CD14-positive monocyte (primary cell): ENCODE measurements at regions not wholly inside any gene's neighbourhood (a gene's known extent, or its start where the extent isn't known, plus 50 kb on each side); places are given as distances from the start of the nearest gene placed in this dataset.

Source experiments
- DNase-seq, 3 donors: peaks; one replicate each; pipeline ENCODE4 v3.0.0-alpha.2; 2011 to 2022
- H2AFZ ChIP-seq: 2 replicates; pipeline ENCODE4 v1.6.0; 2012; ENCODE audit warnings: mild to moderate bottlenecking, low read depth, low read length, inconsistent platforms; ENCODE audit not compliant: insufficient read depth, poor library complexity, severe bottlenecking
- H3K27ac ChIP-seq, 2 donors: 1 replicate in 1 of 2; 2 replicates in 1 of 2; pipeline ENCODE4 v1.5.1; 2012 to 2013; ENCODE audit warnings: low read length in 2 of 2, control low read depth in 1 of 2, inconsistent platforms in 1 of 2, low read depth in 1 of 2, mild to moderate bottlenecking in 1 of 2
- H3K27me3 ChIP-seq, 2 donors: one replicate each; pipeline versions ENCODE4 v1.6.0 to v1.6.1; 2011 to 2013; ENCODE audit warnings: low read length in 2 of 2; ENCODE audit not compliant: control insufficient read depth in 2 of 2, insufficient read depth in 2 of 2
- H3K36me3 ChIP-seq, 2 donors: replicated peaks in 1 of 2; 1 replicate in 1 of 2; 2 replicates in 1 of 2; pipeline versions ENCODE4 v1.5.1 to v1.6.1; 2012 to 2013; ENCODE audit warnings: low read length in 2 of 2, control low read depth in 1 of 2, inconsistent platforms in 1 of 2, mild to moderate bottlenecking in 1 of 2; ENCODE audit not compliant: insufficient read depth in 2 of 2, control insufficient read depth in 1 of 2
- H3K4me1 ChIP-seq, 2 donors: 1 replicate in 1 of 2; 2 replicates in 1 of 2; pipeline versions ENCODE4 v1.5.1 to v1.6.1; 2012 to 2013; ENCODE audit warnings: low read length in 2 of 2, control low read depth in 1 of 2, inconsistent platforms in 1 of 2, mild to moderate bottlenecking in 1 of 2, moderate library complexity in 1 of 2; ENCODE audit not compliant: insufficient read depth in 2 of 2, control insufficient read depth in 1 of 2
- H3K4me2 ChIP-seq: replicated peaks from 2 replicates; pipeline ENCODE3; 2012; ENCODE audit warnings: low read length, moderate library complexity, mild to moderate bottlenecking; ENCODE audit not compliant: poor library complexity, severe bottlenecking; ENCODE audit errors: extremely low read depth
- H3K4me3 ChIP-seq, 3 experiments: fragments of 200-600 bp in 1 of 3; sonication (generic) in 1 of 3; replicated peaks in 1 of 3; 1 replicate in 2 of 3; 2 replicates in 1 of 3; pipeline ENCODE4 v1.5.1; 2011 to 2013; ENCODE audit warnings: low read length in 3 of 3, mild to moderate bottlenecking in 3 of 3, control low read depth in 2 of 3, low read depth in 2 of 3, inconsistent platforms in 1 of 3, moderate library complexity in 1 of 3
- H3K79me2 ChIP-seq: 2 replicates; pipeline ENCODE4 v1.6.0; 2012; ENCODE audit warnings: mild to moderate bottlenecking, control low read depth, inconsistent platforms, low read length, moderate library complexity; ENCODE audit not compliant: insufficient read depth
- H3K9ac ChIP-seq: 2 replicates; pipeline ENCODE4 v1.6.0; 2017; ENCODE audit warnings: low read length, mild to moderate bottlenecking; ENCODE audit not compliant: insufficient read depth, poor library complexity, severe bottlenecking
- H3K9me3 ChIP-seq, 2 donors: replicated peaks in 1 of 2; 1 replicate in 1 of 2; 2 replicates in 1 of 2; pipeline versions ENCODE4 v1.5.1 to v1.6.1; 2012 to 2013; ENCODE audit warnings: low read length in 2 of 2, control low read depth in 1 of 2; ENCODE audit not compliant: control insufficient read depth in 1 of 2, insufficient read depth in 1 of 2
- H4K20me1 ChIP-seq: 2 replicates; pipeline ENCODE4 v1.6.0; 2012; ENCODE audit warnings: mild to moderate bottlenecking, low read length, control low read depth, moderate library complexity; ENCODE audit not compliant: insufficient read depth
- H3K27ac Mint-ChIP-seq, 7 donors: one replicate each; pipeline ENCODE4 v1.8.0; 2020; ENCODE audit warnings: mild to moderate bottlenecking in 7 of 7, mixed read lengths in 7 of 7, moderate library complexity in 6 of 7, inconsistent platforms in 2 of 7
- H3K27me3 Mint-ChIP-seq, 3 donors: one replicate each; pipeline ENCODE4 v1.8.0; 2021 to 2022; ENCODE audit warnings: low read depth in 3 of 3, mild to moderate bottlenecking in 3 of 3, mixed read lengths in 3 of 3, moderate library complexity in 3 of 3, inconsistent platforms in 1 of 3
- H3K36me3 Mint-ChIP-seq, 2 donors: one replicate each; pipeline ENCODE4 v1.8.0; 2020; ENCODE audit warnings: mixed read lengths in 2 of 2, inconsistent platforms in 1 of 2, mild to moderate bottlenecking in 1 of 2
- H3K4me1 Mint-ChIP-seq: one replicate; pipeline ENCODE4 v1.8.0; 2020; ENCODE audit warnings: mild to moderate bottlenecking, mixed read lengths
- H3K4me3 Mint-ChIP-seq, 2 donors: one replicate each; pipeline ENCODE4 v1.8.0; 2020; ENCODE audit warnings: mild to moderate bottlenecking in 2 of 2, mixed read lengths in 2 of 2, moderate library complexity in 1 of 2
- H3K9me3 Mint-ChIP-seq, 7 donors: one replicate each; pipeline ENCODE4 v1.8.0; 2020 to 2022; ENCODE audit warnings: mixed read lengths in 7 of 7, mild to moderate bottlenecking in 6 of 7, moderate library complexity in 6 of 7, inconsistent platforms in 2 of 7
- CTCF ChIP-seq: fragments of 200-600 bp; IDR thresholded peaks from one replicate; pipeline ENCODE4 v1.8.0; 2022; ENCODE audit warnings: antibody characterized with exemption, mild to moderate bottlenecking
- WGBS: methylation state at CpG from one replicate; pipeline ENCODE4 v1.1.5; 2013; ENCODE audit warnings: missing lambda C conversion rate; ENCODE audit not compliant: insufficient coverage; 5-methylcytosine and 5-hydroxymethylcytosine counted together
- intact Hi-C, 2 donors: fragments of 100-400 bp; cut with micrococcal nuclease; formaldehyde crosslinking; loops; one replicate each; pipeline versions ENCODE4 v1.15.0 to v1.15.1; 2023

GRCh38 chr16:66082424-66082823, 284.1 kb upstream of the CDH5 start:
- H3K27ac Mint-ChIP-seq = no peak overlapping the region
- no peak for DNase-seq
- Histone ChIP-seq H3K27ac (no peak overlapping the region), H2AFZ (no peak overlapping the region), H3K4me2 (no peak overlapping the region), H3K4me1 (no peaks in the 10 kb centered on the region), H4K20me1 (no peaks in the 10 kb centered on the region), H3K4me3 (no peak overlapping the region), H3K9me3 (no peaks in the 10 kb centered on the region), H3K9ac (no peak overlapping the region), H3K36me3 (no peaks in the 10 kb centered on the region), H3K27me3 (peaks cover 0 to 3% of the 10 kb centered on the region in 2 donors), H3K79me2 (no peaks in the 10 kb centered on the region)
- intact Hi-C loops = no loop called here
- TF ChIP-seq CTCF = no peak
- no peak overlapping the region for H3K4me3 Mint-ChIP-seq
- no CpG with 5 or more reads among the region's 2 CpGs for WGBS
- H3K36me3 Mint-ChIP-seq = no peaks in the 10 kb centered on the region
- H3K4me1 Mint-ChIP-seq = peaks cover 5% of the 10 kb centered on the region
- H3K27me3 Mint-ChIP-seq = peaks cover 8 to 10% (median 10%) of the 10 kb centered on the region in 3 donors
- H3K9me3 Mint-ChIP-seq = peaks cover 0 to 4% (median 0%) of the 10 kb centered on the region in 7 donors

- Mint-ChIP-seq H3K36me3 (no peaks in the 10 kb centered on the region), H3K9me3 (peaks cover 0 to 4% (median 0%) of the 10 kb centered on the region in 7 donors), H3K27me3 (peaks cover 8 to 10% (median 10%) of the 10 kb centered on the region in 3 donors), H3K4me3 (no peak overlapping the region), H3K4me1 (peaks cover 5% of the 10 kb centered on the region), H3K27ac (no peak overlapping the region)
- no peak overlapping the region for H3K4me3 ChIP-seq
- H3K9me3 ChIP-seq = no peaks in the 10 kb centered on the region
- no peaks in the 10 kb centered on the region for H4K20me1 ChIP-seq
- no peaks in the 10 kb centered on the region for H3K79me2 ChIP-seq
- intact Hi-C loops = no loop called here
- H3K36me3 ChIP-seq = no peaks in the 10 kb centered on the region
- no peak overlapping the region for H3K4me2 ChIP-seq
- peaks cover 0 to 3% of the 10 kb centered on the region in 2 donors for H3K27me3 ChIP-seq
- DNase-seq = no peak
- WGBS = no CpG with 5 or more reads among the region's 5 CpGs
- TF ChIP-seq CTCF = no peak
- no peak overlapping the region for H2AFZ ChIP-seq
- no peak overlapping the region for H3K27ac ChIP-seq
- H3K9ac ChIP-seq = no peak overlapping the region
- H3K4me1 ChIP-seq = no peaks in the 10 kb centered on the region
Measured at GRCh38 chr16:66081775-66082366, 284.6 kb upstream of the CDH5 start.
